Activated effector memory CD4-positive, alpha-beta T cell treated with Interleukin-2 at 50 U/mL for 16 hours (primary cell): ENCODE measurements at regions not wholly inside any gene's neighbourhood (a gene's known extent, or its start where the extent isn't known, plus 50 kb on each side); places are given as distances from the start of the nearest gene placed in this dataset.
"Not testable (repeated sequence)": the region's sequence is repeated elsewhere in the genome, so short reads cannot be mapped to it uniquely, and the experiment has no call there.

Source experiments
- DNase-seq: peaks from one replicate; pipeline ENCODE4 v3.0.0-alpha.2; 2020

- DNase-seq = no peak
Measured at GRCh38 chr1:59193443-59194093, 103.3 kb upstream of the FGGY start.

GRCh38 chr1:59194621-59195020, 102.3 kb upstream of the FGGY start:
- no peak for DNase-seq

- DNase-seq = no peak
Measured at GRCh38 chr1:59195151-59195550, 101.7 kb upstream of the FGGY start.

GRCh38 chr1:59198564-59198963, 98.3 kb upstream of the FGGY start:
- no peak for DNase-seq

GRCh38 chr1:59199147-59199546, 97.7 kb upstream of the FGGY start:
- DNase-seq = no peak

GRCh38 chr1:59199719-59200376, 97.0 kb upstream of the FGGY start:
- no peak for DNase-seq

GRCh38 chr1:59201341-59201740, 95.6 kb upstream of the FGGY start:
- no peak for DNase-seq

GRCh38 chr1:59202455-59202854, 94.4 kb upstream of the FGGY start:
- no peak for DNase-seq

- no peak for DNase-seq
Measured at GRCh38 chr1:59204001-59204400, 92.9 kb upstream of the FGGY start.

GRCh38 chr1:59206616-59207015, 90.3 kb upstream of the FGGY start:
- DNase-seq = not testable (repeated sequence)

- DNase-seq = not testable (repeated sequence)
Measured at GRCh38 chr1:59210430-59210829, 86.5 kb upstream of the FGGY start.

GRCh38 chr1:59212706-59213105, 84.2 kb upstream of the FGGY start:
- no peak for DNase-seq

- no peak for DNase-seq
Measured at GRCh38 chr1:59214248-59215208, 82.4 kb upstream of the FGGY start.

GRCh38 chr1:59215766-59216291, 81.1 kb upstream of the FGGY start:
- DNase-seq = no peak

GRCh38 chr1:59217439-59217838, 79.5 kb upstream of the FGGY start:
- not testable (repeated sequence) for DNase-seq

GRCh38 chr1:59218521-59219236, 78.2 kb upstream of the FGGY start:
- DNase-seq = no peak

- no peak for DNase-seq
Measured at GRCh38 chr1:59219916-59220315, 77.0 kb upstream of the FGGY start.

- DNase-seq = no peak
Measured at GRCh38 chr1:59220356-59220755, 76.5 kb upstream of the FGGY start.

- DNase-seq = no peak
Measured at GRCh38 chr1:59223198-59223597, 73.7 kb upstream of the FGGY start.

- no peak for DNase-seq
Measured at GRCh38 chr1:59223989-59224634, 72.8 kb upstream of the FGGY start.

GRCh38 chr1:59225594-59226316, 71.1 kb upstream of the FGGY start:
- DNase-seq = no peak
